Motor neuron (in vitro differentiated cells): ENCODE measurements at regions not wholly inside any gene's neighbourhood (a gene's known extent, or its start where the extent isn't known, plus 50 kb on each side); places are given as distances from the start of the nearest gene placed in this dataset.

Experiments used
- ATAC-seq, 8 experiments: fragments of 200-7000 bp; cut with Tn5 transposase; replicated peaks in 6 of 8; 2 replicates each; pipeline ENCODE4 v1.8.0; 2021; ENCODE audit warnings: mild to moderate bottlenecking in 8 of 8, moderate library complexity in 8 of 8
- H3K27ac ChIP-seq, 2 donors: fragments of 250-450 bp; sonication (Bioruptor Pico); 2 replicates each; pipeline ENCODE4 v1.9.0; 2021; ENCODE audit warnings: antibody characterized with exemption in 2 of 2, mild to moderate bottlenecking in 2 of 2, moderate library complexity in 1 of 2
- H3K4me1 ChIP-seq, 2 donors: fragments of 250-450 bp; sonication (Bioruptor Pico); replicated peaks in 1 of 2; 2 replicates each; pipeline ENCODE4 v1.6.1; 2021; ENCODE audit warnings: antibody characterized with exemption in 2 of 2, mild to moderate bottlenecking in 2 of 2, moderate library complexity in 1 of 2
- H3K4me3 ChIP-seq, 5 donors: fragments of 250-450 bp; sonication (Bioruptor Pico); 2 replicates each; pipeline ENCODE4 v1.9.0; 2021; ENCODE audit warnings: antibody characterized with exemption in 5 of 5, mild to moderate bottlenecking in 5 of 5, moderate library complexity in 4 of 5
- whole genome bisulfite sequencing, 10 experiments: fragments of 450-650 bp; shearing (Covaris generic); methylation state at CpG; one replicate each; pipeline ENCODE4 v1.0.0; 2022; 5-methylcytosine and 5-hydroxymethylcytosine counted together
- in situ Hi-C, 9 experiments: fragments of 400-800 bp; cut with MboI; loops; one replicate each; pipeline ENCODE4 v1.15.0; 2021; ENCODE audit warnings: low sequenced_read_pairs in 9 of 9, low pct_unique_long_range_greater_than_20kb in 2 of 9; ENCODE audit not compliant: unreplicated experiment in 9 of 9

DNA sequence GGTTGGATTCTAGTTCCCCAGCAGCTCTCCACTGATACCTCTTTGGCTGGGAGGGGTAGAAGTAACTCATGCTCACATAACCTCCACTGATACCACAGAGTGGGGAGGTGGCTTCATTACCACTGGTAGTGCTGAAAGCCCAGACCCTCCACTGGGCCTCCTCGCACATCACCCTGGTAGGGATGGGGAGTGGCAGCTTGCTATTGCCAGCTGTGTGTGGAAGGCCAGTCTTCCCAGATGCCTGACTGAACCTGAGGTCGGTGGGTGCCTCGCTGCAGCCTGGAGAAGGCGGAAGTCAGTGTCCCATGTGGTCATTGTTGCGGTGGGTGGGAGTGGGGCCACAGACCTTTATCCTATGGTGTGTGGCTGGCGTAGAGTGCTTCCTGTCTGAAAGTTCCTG lies 138.0 kb downstream of the TAF11L14 start:
- peaks cover 15 to 44% of the 10 kb centered on the region in 2 donors for H3K4me1 ChIP-seq
- in situ Hi-C loops, result no loop called here
- ATAC-seq, result no peak
- WGBS, 10 experiments, result 26 to 100% (median 90%) methylated on average over 1 to 3 of the region's 6 CpGs; no CpG with 5 or more reads in 5 of the 10 experiments
- no peak overlapping the region for H3K4me3 ChIP-seq
- H3K27ac ChIP-seq, result peak overlapping the region; percentile 35 to 51

DNA sequence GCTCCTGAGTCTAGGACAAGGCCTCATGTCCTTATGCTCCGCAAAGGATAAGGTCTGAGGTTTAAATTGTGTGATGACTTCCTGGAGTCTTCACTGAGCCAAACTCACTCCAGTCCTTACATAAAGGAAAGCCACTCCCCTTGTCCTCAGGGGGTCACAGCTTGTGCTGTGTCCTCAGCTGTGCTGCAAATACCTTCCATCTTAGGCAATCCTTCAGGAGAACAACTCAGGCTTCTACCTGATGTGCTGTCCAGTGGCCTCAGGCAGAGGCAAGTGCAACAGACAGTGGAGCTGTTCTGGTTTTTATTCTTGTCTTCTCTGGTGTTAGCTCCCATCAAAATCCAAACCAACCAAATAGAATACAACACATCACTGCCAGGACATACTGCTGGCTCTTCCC lies 151.5 kb downstream of the TAF11L14 start:
- Histone ChIP-seq H3K4me1 (peaks cover 0 to 9% of the 10 kb centered on the region in 2 donors), H3K4me3 (no peak overlapping the region), H3K27ac (no peak overlapping the region)
- no peak for ATAC-seq
- in situ Hi-C loops, result no loop called here
- 11 to 100% (median 94%) methylated on average over 1 of the region's 1 CpG; no CpG with 5 or more reads in 6 of the 10 experiments for WGBS, 10 experiments

DNA sequence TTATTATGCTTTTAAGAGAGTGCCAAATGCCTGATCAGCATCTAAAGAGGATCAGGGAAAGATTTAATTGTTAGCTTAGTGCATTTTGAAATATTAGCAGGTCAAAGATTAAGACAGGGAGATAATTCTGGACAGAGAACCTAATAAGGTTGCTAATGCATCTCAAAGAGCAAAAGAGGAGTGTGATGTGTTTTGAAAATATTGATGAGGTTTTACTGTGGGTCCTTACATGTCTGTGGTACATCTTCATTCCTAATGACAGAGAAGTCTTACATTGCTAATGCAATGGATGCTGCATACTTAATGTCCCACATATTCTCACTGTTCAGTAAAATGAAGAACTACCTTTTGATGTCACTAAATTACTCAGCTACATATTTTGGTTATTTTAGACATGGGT lies 154.1 kb downstream of the TAF11L14 start:
- peak in 4 of 8 experiments; percentile 25 to 79 (median 51) for ATAC-seq

GRCh38 chr5:17794201-17794600 lies 159.9 kb downstream of the TAF11L14 start:
- Histone ChIP-seq H3K4me3 (no peak overlapping the region), H3K27ac (no peak overlapping the region), H3K4me1 (peaks cover 8 to 16% of the 10 kb centered on the region in 2 donors)
- in situ Hi-C loops, result no loop called here
- no peak for ATAC-seq
- 39 to 100% (median 77%) methylated on average over 1 to 3 of the region's 3 CpGs; no CpG with 5 or more reads in 4 of the 10 experiments for WGBS, 10 experiments

More for the DNA sequence above, 154.1 kb downstream of the TAF11L14 start:
- in situ Hi-C loops, result no loop called here
- Histone ChIP-seq H3K4me1 (no peaks in the 10 kb centered on the region), H3K27ac (no peak overlapping the region), H3K4me3 (no peak overlapping the region)

- Histone ChIP-seq H3K27ac (no peak overlapping the region), H3K4me3 (no peak overlapping the region), H3K4me1 (peaks cover 11 to 16% of the 10 kb centered on the region in 2 donors)
- ATAC-seq, result no peak
- in situ Hi-C loops, result no loop called here
- 0 to 100% (median 20%) methylated on average over 1 to 2 of the region's 2 CpGs; no CpG with 5 or more reads in 3 of the 10 experiments for WGBS, 10 experiments
Measured at GRCh38 chr5:17794815-17795214, 160.6 kb downstream of the TAF11L14 start.

- Histone ChIP-seq H3K4me1 (peaks cover 11 to 16% of the 10 kb centered on the region in 2 donors), H3K27ac (peak overlapping the region in 1 of 2 donors; percentile 26), H3K4me3 (no peak overlapping the region)
- in situ Hi-C loops, result no loop called here
- peak in 3 of 8 experiments; percentile 27 to 83 (median 42) for ATAC-seq
- WGBS, 10 experiments, result 14 to 100% (median 67%) methylated on average over 1 to 5 of the region's 5 CpGs; no CpG with 5 or more reads in 1 of the 10 experiments
Measured at GRCh38 chr5:17796142-17796541, 161.9 kb downstream of the TAF11L14 start.

DNA sequence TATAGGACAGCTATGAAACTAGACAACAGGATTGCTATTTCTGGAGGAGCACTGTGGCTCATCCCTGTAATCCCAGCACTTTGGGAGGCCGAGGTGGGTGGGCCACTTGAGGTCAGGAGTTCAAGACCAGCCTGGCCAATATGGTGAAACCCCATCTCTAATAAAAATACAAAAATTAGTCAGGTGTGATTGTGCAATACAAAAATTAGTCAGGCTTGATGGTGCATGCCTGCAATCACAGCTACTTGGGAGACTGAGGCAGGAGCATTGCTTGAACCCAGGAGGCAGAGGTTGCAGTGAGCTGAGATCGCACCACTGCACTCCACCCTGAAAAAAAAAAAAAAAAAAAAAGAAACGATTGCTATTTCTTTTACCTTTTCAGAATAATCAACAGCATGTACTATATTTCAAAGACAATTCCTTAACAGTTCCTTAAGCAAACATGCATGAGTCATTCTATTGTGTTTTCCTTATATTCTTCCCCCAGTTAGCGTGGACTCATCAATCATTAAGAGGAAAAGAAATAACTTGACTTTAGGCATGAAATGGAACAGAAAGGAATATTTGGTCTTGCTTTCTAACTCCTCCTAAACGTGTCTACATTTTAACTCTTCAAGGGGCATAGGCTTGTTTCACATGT lies 162.6 kb downstream of the TAF11L14 start:
- in situ Hi-C loops, result no loop called here
- Histone ChIP-seq H3K27ac (no peak overlapping the region), H3K4me1 (peaks cover 15 to 22% of the 10 kb centered on the region in 2 donors), H3K4me3 (no peak overlapping the region)
- WGBS, 10 experiments, result 0 to 100% (median 31%) methylated on average over 1 to 4 of the region's 5 CpGs
- ATAC-seq, result peak in 5 of 8 experiments; percentile 47 to 66 (median 57)

DNA sequence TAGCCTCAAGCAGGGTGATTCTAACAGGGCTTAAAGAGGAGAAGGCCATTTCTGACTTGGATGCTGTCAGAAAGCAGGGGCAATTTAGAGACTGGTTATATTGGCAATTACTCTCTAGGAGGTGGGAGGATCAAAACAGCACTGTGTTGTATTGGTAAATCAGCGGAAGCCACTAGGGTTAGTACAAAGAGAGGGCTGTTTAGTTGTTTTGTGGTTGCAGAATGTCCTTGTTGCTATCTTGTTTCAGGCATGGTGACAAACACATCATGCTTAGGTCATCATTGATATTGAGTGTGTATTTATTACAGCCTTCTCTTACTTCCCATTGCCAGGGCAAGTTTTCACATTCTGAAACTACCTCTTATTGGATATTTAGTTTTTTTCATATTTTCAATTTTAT lies 165.3 kb downstream of the TAF11L14 start:
- no peak overlapping the region for H3K27ac ChIP-seq
- peak in 2 of 8 experiments; percentile 20 to 50 for ATAC-seq
- WGBS, 10 experiments, result 86 to 100% (median 93%) methylated on average over 1 of the region's 1 CpG; no CpG with 5 or more reads in 6 of the 10 experiments
- H3K4me1 ChIP-seq, result peaks cover 33 to 39% of the 10 kb centered on the region in 2 donors
- H3K4me3 ChIP-seq, result no peak overlapping the region
- in situ Hi-C loops, result no loop called here

DNA sequence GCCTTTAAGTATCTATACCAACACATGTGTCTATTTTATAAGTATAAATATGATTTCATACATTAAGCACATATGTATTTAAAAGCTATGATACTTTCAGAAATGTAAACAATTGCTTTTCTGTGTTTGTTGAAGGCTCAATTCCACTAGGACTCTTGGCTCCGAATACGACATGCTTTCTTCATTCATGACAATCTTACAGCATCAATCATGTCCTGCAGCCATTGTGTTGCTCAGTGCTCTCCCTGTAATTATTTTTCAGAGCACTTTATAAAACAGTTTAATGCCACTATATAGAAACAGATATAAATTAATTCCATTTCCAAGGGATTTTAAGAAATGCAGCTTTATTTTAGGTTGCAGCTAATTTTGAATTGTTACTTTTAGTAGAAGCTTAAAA lies 167.3 kb downstream of the TAF11L14 start:
- 0 to 75% (median 24%) methylated on average over 2 of the region's 2 CpGs; no CpG with 5 or more reads in 2 of the 10 experiments for WGBS, 10 experiments
- Histone ChIP-seq H3K27ac (no peak overlapping the region), H3K4me3 (peak overlapping the region in 1 of 5 donors; percentile 1), H3K4me1 (peaks cover 47 to 51% of the 10 kb centered on the region in 2 donors)
- in situ Hi-C loops, result no loop called here
- ATAC-seq, result peak in 4 of 8 experiments; percentile 29 to 52 (median 44)

DNA sequence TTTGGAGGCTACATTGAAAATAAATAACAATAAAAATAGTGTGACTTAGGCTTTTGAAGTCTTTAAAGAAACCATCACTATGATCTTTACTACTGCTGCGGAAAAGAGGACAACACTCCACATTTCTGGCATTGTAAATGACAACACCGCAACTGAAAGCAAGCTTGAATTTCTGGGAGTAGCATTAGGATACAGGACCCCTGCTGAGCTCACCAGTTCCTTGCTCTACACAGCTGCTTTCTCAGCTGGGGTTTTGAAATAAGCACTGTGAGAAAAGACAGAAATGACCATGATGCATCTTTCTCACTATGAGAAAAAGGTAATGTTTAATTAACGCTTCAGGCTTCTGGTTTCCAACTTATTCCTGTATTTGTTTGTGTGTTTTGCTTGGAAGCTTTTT lies 168.0 kb downstream of the TAF11L14 start:
- in situ Hi-C loops, result no loop called here
- peak in 5 of 8 experiments; percentile 29 to 61 (median 38) for ATAC-seq
- WGBS, 10 experiments, result 0 to 40% (median 0%) methylated on average over 1 to 3 of the region's 3 CpGs; no CpG with 5 or more reads in 2 of the 10 experiments
- Histone ChIP-seq H3K4me3 (peak overlapping the region in 2 of 5 donors; percentile 1 to 7), H3K27ac (peak overlapping the region; percentile 17 to 28), H3K4me1 (peaks cover 49 to 55% of the 10 kb centered on the region in 2 donors)

- Histone ChIP-seq H3K27ac (no peak overlapping the region), H3K4me3 (no peak overlapping the region), H3K4me1 (peaks cover 61% of the 10 kb centered on the region in 2 donors)
- no peak for ATAC-seq
- in situ Hi-C loops, result no loop called here
Measured at GRCh38 chr5:17803971-17804370, 169.7 kb downstream of the TAF11L14 start.

DNA sequence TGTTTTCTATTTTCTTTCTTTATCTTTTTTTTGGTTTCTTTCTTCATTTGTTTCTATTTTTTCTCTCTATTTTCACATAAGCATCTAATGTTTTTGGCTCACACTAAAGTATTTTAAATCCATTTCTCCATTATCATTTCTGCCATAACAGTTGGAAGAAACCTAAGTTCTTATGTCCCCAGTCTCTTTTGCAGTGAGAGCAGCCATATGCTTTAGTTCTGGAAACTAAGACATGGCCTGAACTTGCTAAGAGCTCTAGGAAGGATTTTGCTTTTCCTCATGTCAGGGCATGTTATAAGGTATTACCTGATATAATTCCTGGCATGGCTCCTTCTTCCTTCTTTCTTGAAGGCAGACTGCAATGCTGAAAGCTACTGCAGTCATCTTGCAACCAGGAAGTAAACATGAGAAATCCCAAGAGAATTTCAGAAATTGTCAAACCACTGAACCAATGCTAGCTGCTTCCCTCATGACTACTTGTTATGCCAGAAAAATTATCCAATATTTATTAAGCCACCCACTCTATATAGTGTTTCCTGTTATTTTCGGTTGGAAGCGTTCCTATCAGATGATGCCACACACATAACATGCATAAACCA lies 171.1 kb downstream of the TAF11L14 start:
- in situ Hi-C loops, result no loop called here
- no peak overlapping the region for H3K27ac ChIP-seq
- WGBS, 10 experiments, result 0 to 100% (median 98%) methylated on average over 2 of the region's 2 CpGs; no CpG with 5 or more reads in 2 of the 10 experiments
- H3K4me3 ChIP-seq, result no peak overlapping the region
- no peak for ATAC-seq
- peaks cover 64 to 74% of the 10 kb centered on the region in 2 donors for H3K4me1 ChIP-seq

- peak overlapping the region in 1 of 5 donors; percentile 9 for H3K4me3 ChIP-seq
- 3 to 93% (median 48%) methylated on average over 2 to 5 of the region's 5 CpGs for WGBS, 10 experiments
- peak in 5 of 8 experiments; percentile 82 to 90 (median 86) for ATAC-seq
- in situ Hi-C loops, result no loop called here
- H3K27ac ChIP-seq, result peak overlapping the region; percentile 60 to 72
- peaks cover 71 to 73% of the 10 kb centered on the region in 2 donors for H3K4me1 ChIP-seq
Measured at GRCh38 chr5:17806818-17807468, 172.7 kb downstream of the TAF11L14 start.
